ENCODE measurements at regions not wholly inside any gene's neighbourhood (a gene's known extent, or its start where the extent isn't known, plus 50 kb on each side); places are given as distances from the start of the nearest gene placed in this dataset.

- no peak for DNase-seq (ENCODE audit: extremely low spot score)
- Histone ChIP-seq H3K27ac (replicated peaks in 1 of 4) (no peak overlapping the region), H3K36me3 (no peaks in the 10 kb centered on the region), H3K9me3 (no peaks in the 10 kb centered on the region), H3K27me3 (peaks cover 0 to 12% (median 0%) of the 10 kb centered on the region in 4 donors), H3K4me3 (no peak overlapping the region), H3K4me1 (no peaks in the 10 kb centered on the region)
- 7% methylated on average over 2 of the region's 2 CpGs for WGBS
- intact Hi-C loops (cut with DNase I), result no loop called here
- TF ChIP-seq POLR2A (IDR thresholded peaks at IDR 0.05; ENCODE audit: low read depth) (no peak), EP300 (IDR thresholded peaks at IDR 0.05) (no peak), POLR2AphosphoS5 (IDR thresholded peaks at IDR 0.05) (no peak), CTCF (IDR thresholded peaks at IDR 0.05) (no peak)
Measured at GRCh38 chrX:49748211-49748956, 52.6 kb upstream of the PAGE1 start.

DNA sequence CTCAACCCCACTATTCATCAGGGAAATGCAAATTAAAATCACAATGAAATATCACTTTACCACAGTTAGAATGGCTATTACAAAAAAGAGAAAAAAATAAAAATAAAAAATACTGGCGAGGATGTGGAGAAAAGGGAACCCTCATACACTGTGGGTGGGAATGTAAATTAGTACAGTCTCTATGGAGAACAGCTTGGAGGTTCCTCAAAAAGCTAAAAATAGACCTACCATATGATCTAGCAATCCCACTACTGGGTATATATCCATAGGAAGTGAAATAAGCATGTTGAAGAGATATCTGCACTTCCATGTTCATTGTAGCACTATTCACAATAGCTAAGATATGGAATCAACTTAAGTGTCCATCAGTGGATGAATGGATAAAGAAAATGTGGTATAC is 50.5 kb upstream of the PAGE1 start:
- H3K4me1 ChIP-seq, result no peaks in the 10 kb centered on the region
- H3K27me3 ChIP-seq, result peaks cover 0 to 12% (median 0%) of the 10 kb centered on the region in 4 donors
- no peak overlapping the region for H3K4me3 ChIP-seq
- DNase-seq (ENCODE audit: extremely low spot score), result no peak
- no peak for TF ChIP-seq EP300 (IDR thresholded peaks at IDR 0.05)
- no peaks in the 10 kb centered on the region for H3K36me3 ChIP-seq
- no peak overlapping the region for H3K27ac ChIP-seq (replicated peaks in 1 of 4)
- H3K9me3 ChIP-seq, result no peaks in the 10 kb centered on the region
- intact Hi-C loops (cut with DNase I), result no loop called here
- 57% methylated on average over 1 of the region's 1 CpG for WGBS
